OCI-LY7 (cell line): ENCODE measurements at regions not wholly inside any gene's neighbourhood (a gene's known extent, or its start where the extent isn't known, plus 50 kb on each side); places are given as distances from the start of the nearest gene placed in this dataset.

ENCODE experiments used
- CTCF ChIP-seq: fragments of 200-600 bp; sonication (generic); conservative IDR thresholded peaks from 2 replicates; pipeline ENCODE4 v1.5.1; 2014; ENCODE audit warnings: mild to moderate bottlenecking, antibody characterized with exemption, low read length, moderate library complexity, mixed read lengths
- EZH2phosphoT487 ChIP-seq: fragments of 200-600 bp; sonication (generic); IDR thresholded peaks from 2 replicates; pipeline ENCODE4 v1.6.1; 2018; ENCODE audit warnings: low read depth, borderline replicate concordance, mild to moderate bottlenecking, mixed run types, antibody characterized with exemption, low read length, moderate library complexity, mixed read lengths

GRCh38 chr22:26910845-26911244, 253.5 kb downstream of the MIAT start:
- TF ChIP-seq CTCF (no peak), EZH2phosphoT487 (no peak)
